IPS-NIHi7 (cell line): ENCODE measurements at regions not wholly inside any gene's neighbourhood (a gene's known extent, or its start where the extent isn't known, plus 50 kb on each side); places are given as distances from the start of the nearest gene placed in this dataset.
A peak's percentile ranks its signal among the peaks of the same experiment; 100 is the strongest.

Source experiments
- DNase-seq: peaks from one replicate; pipeline ENCODE4 v3.0.0; 2012; ENCODE audit warnings: mixed read lengths; ENCODE audit errors: extremely low spot score

DNA sequence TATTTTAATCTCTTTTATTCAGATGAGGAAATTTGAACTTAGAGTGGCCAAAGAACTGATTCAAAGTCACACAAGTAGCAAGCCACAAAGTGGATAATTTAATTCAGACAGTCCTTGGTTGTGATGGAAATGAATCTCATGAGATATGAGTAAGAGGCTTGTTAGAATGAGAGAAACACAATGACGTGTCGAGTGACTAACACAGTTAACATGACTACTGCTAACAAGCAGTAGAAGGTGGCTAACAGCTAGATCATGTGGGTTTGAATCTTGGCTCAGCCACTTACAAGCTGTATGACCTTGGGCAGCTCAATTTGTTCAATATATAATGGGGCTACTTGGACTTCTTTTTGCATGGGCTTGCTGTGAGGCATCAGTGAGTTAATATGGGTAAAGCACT, 104.5 kb upstream of the LMO4 start:
- DNase-seq: no peak

DNA sequence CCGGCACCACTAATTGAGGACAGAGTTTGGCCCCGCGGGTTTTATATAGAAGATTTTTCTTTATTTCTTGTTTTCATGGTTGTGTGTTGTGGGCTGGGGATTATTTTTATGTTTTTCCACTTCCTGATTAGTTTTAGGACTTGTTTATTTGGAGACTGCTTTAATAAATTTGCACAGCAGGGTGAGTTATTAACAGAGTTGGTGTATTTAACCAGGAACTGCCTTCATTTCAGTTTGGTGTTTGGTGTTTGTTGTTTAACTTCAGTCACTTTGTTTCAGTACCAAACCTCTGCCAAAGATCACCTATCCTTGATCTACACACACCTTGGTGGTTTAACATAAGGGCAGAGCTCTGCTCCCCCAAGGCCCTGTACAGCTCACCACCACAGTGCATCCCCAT, 103.5 kb upstream of the LMO4 start:
- DNase-seq: no peak

DNA sequence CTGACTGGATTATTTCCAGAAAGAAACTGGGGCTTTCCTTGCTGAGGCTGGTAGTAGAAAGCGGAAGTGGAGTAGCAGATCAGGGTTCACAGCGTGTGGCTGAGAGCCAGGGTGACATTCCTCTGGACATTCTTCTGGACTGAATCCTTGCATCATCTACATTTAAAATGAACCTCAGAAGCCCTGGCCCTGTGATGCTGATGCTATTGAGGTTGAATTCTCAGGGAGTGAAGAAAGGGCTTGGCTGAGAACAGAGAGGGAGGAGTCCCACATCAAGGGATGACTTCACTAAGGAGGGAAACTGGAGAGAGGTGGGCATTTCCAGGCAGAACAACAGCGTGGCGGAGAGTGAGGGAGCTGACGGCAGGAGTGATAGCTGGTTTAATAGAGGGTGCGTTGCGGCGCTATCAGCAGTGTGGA, 102.3 kb upstream of the LMO4 start:
- peak; percentile 48 for DNase-seq

DNA sequence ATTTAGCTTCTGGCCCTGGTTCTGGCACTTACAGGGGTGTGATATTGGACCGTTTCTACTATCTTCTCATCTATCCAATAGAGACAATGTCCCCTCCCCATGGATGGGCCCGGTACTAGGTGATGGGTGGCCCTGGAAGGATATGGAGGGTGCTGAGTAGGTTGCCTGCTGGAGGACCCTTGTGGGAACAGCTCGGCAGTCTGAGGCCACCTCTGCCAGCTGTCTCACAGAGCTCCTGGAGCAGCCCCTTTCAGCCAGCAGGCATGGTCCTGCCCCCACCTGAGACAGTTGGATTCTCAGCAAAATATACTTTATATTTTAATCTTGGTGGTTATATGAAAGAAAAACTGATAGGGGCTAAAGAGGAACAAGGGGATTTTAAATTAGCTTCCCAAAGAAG, 101.0 kb upstream of the LMO4 start:
- DNase-seq: no peak

DNA sequence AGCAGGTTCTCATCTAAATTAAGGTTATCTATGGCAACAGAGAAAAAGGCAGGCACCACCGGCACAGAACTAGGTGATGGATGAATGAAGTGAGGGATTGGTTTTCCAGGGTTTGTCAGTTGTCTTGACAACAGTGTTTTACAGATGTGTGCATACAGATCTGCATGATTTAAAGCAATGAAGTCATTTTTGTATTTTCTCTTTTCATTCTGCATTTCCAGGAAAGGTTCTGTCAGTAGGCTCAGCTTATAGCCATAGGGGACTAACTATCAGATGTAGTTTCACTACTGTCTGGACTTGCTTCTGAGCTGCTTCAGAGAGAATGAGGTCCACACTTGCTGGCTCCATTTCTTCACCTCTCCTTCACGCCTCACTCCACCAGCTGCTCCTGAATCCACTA, 98.2 kb upstream of the LMO4 start:
- DNase-seq: no peak

DNA sequence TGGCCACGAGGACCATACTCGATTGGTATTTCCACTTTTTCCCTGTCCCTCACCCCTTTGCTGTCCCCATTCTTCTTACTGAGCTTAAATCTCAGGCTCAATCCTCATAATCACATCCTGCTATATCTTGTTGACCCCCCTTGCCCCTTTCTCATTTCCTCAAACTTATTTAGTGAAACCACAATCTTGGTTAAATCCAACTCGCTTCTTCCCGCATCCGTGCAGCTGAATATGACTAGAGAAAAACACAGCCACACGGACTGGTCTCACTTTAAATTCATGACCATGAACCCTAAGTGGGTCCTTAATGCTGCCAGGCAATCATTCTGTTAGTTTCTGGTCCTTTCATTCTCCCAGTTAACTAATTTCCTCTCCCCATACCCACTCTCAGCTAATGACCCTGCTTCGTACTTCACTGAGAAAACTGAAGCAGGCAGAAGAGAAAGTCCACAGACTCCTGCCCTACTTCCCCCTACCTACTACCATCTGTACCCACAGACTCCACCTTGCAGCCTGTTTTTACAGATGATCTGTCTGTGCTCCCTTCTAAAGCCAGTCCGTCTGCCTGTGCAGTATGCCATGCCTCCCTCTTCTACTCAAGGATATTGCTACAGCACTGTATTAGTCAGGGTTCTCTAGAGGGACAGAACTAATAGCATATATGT, 96.8 kb upstream of the LMO4 start:
- DNase-seq: no peak

DNA sequence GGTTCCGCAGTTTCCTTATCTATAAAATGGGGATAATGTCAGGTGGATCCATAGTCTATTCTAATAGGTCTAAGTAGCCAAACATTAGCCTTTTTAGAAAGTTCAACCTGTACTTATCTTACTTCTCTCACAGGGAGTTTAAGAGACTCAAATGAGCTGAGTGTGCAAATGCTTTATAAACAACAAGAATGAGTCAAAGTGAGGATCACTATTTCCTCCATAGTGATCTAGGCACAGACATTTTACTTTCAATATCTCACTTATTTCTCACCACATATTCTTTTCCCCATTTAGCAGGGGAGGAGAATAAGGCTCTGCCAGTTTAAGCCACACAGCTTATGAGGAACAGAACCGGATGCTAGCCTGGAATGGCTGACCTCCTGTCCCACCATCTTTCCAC, 92.1 kb upstream of the LMO4 start:
- DNase-seq: no peak

DNA sequence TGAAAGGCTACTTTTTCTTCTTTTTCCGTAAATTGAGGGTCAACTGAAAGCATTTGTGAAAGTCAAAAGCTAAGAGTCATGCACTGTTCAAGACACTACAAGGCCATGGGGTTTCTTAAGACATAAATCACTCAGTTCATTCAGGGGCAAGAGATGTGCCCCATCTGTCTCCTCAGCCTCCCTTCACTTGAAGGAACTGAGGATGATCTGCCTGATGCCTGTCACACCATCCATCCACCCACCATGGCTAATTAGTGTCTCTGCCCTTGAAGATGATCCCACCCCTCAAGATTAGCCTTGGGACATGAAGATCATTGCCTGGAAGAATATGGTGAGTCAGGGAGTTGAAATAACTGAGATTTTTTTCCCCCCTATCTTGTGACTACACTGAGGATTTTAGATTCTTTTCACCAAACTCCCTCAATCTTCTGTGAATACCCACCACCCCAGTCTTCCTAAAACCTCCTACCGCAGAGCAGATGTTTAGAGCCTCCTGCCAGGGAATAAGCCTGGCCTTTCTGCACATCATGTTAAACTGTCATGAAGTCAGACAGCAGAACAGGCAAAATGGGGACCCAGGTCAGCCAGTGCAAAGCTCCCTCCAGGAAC, 88.6 kb upstream of the LMO4 start:
- no peak for DNase-seq

DNA sequence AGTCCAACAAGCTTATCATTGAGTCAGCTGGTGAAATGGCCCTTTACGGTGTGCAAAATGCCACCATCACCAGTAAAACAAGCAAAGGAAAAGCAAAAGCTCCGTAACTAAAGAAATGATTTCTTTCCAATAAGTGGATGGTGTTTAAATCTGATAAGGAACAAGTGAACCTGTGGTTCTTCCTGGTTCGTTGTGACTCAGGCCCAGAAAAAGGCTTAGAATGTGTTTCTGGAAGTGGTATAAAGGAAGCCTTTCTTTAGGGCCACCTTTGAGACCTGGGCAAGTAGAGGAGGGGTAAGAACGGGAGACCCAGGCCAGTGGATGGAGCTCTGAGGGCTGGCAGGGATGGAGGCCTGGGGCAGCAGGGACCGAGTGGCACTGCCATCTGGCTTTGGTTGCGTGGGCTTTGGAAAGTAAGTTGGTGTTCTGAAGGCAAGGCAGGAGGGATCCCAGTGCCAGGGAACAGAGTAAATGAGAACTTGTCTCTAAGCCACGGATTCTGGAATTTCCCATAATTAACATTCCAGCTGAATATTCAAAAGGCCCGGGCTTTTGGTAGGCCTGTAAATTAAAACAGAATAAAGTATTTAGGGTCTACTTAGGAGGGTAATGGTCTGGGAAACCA, 87.9 kb upstream of the LMO4 start:
- DNase-seq: no peak

DNA sequence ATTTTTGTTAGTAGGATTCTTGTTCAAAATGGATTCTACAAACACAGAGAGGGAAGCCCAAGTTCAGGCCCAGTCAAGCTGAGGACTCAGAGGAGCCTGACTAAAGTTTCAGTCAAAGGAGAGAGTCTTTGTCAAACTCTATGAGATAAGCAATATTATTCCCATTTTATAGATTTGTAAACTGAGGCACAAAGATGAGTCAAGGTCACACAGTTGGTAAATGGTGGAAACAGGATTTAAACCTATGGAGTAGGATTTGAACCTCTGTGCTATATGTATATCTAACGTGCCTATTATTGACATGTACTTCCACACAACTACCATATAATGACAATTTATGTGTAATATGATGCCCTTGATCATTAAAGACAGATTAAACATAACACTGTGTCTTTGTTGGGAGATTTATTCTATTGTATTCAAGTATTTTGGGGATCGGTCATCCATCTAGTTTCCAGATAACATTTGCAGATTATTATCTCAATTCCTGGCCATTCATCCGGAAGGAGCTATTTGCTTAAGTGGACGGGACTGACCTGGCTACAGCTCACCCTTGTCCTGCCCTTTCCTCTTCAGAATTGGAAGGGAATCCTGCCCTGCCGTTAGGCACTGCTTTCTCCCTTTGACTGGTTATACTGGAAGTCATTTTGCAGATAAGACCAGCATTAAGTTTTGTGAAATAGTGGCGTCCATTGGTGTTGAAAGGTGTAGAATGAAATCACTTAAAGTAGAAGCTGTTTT, 86.1 kb upstream of the LMO4 start:
- DNase-seq: no peak

DNA sequence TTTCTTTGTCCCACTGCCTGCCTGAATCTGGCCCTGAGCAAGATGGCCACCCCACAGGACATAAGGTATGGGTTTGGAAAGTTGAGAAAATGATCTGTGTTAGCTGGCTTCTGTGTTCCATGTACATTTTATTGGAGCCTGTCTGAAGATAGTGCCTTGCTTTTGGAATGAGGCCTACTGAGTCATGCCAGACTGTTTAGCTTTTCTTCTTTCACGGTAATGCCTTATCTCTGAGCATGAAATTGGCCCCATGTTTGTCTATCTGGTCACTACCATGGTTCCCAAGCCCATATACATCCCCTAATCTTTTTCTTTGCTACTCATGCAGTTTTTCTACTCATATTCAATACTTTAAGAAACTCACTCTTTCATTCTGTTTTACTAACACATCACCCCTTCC, 85.1 kb upstream of the LMO4 start:
- DNase-seq: no peak

DNA sequence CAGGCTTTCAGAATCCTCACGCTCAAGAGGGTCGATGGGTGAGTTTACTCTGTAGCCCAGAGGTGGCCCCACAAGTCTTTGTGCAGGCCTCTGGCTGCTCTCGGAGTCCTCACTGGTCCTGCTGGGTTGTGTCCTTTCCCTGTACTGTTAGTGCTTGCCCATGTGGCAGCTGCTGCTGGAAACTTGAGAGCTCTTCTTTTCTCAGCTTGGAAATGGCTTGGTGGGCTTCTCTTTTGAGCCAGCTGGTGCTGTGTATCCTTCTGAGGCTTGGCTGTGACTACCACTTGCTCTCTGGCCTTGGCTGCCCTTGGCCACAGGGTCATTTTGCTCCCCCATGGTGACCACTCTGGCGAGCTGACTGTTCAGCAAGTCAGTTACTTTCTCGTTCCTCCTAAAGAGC, 82.2 kb upstream of the LMO4 start:
- DNase-seq: no peak

DNA sequence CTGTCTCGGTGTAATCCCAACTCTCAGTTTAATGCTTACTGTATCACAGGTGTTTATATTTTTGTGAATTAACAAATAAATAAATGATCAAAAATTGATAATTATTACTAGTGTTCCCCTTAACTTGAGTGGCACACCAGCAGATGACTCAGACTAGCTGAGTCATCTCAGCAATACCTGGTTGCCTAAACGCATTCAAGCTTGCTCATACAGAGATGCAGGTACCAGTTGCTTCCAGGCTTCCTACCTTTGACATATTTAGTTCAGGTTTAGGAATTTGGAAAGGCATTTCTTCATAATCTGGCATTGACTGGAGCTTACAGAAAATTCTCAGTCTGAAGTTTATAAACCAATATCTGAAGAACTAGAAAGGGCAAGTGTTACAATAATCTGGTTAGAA, 78.9 kb upstream of the LMO4 start:
- no peak for DNase-seq

DNA sequence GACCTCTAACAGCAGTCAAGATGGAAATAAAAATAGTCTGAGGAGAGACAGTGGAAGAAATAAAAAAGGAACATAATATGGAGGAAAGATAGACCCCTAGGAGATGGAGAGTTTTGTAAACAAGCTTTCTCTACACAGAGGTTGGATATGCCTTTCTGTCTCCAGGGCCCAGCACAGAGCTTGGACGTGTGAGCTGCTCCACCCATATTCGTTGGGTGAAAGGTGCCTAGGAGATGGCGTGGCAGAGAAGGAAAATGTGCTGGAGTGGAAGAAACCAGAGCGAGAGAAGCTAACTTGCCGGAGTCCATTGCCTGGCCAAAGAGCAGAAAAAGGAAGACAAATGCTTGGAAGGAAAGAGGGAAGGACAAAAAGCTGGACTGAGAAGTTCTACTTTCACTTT, 78.3 kb upstream of the LMO4 start:
- DNase-seq: no peak

DNA sequence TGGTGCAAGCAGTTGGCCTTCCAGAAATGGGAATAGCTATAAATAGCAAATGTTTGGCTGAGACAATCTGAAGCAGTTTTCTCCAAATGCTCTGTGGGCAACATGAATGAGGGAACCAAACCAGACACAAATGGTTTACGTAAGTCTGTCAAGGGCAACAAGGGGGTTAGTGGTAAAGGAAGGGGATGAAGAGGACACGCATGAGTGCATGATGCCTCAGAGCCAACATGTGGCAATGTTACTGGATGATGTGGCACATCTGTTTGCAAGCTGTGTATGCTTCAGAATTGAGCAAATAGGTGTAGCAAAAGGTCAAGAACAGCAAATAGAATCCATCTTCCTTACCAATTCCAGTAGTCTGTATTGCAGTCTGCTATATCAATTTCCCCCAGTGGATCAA, 76.3 kb upstream of the LMO4 start:
- DNase-seq: no peak

DNA sequence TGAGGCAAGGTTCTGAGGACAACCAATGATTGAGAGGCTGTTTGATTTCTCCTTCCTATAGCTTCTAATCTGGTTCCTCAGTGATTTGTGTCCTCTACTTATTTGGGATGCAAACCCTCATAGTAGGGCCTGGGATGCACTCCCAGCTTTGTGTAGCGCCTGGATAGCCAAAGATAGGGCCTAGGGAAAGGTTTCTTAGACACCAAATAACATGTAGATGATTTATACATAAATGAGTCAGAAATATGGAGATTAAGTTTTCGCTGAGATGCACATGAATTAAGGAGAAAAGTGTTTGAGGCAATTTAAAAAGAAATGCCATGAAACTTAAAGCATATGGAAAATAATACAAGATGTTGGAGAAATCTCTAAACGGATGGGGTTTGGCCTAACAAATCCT, 66.0 kb upstream of the LMO4 start:
- DNase-seq: no peak

DNA sequence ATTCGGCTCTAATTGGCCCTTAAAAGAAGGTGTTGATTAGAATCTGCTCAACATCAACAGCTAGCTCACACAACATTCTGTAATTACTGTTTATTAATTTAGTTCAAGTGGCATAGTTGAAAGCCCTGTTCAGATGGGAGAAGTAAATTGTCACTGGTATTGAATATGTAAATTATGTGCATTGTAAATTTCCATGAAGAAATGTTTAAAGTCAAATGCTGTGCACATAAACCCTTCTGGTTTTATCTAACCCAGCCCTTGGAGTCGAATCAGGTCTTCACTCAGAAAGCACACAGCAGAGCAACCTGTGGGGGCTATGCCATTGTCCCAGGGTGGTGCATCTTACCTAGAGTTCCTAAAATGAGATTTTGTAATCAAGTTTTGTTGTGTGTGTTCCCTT, 65.4 kb upstream of the LMO4 start:
- no peak for DNase-seq

DNA sequence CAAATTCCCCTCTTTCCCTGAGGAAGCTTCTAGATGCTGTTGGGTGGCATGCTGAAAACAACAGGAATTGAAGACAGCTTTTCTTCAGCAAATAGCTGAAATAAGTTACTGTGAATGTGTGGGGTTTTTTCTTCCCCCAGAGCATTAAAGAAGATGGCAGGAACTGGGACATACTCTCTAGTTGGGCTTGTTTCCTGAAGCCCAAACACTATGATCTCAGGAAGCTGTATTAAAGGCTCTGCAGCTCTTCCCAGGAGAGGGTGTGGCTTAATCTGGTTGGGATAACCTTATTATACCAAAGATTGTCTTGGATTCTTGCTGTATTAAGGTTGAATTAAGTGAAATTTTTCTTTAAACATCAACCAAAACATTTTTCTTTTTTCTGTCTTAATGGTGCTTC, 64.9 kb upstream of the LMO4 start:
- no peak for DNase-seq

DNA sequence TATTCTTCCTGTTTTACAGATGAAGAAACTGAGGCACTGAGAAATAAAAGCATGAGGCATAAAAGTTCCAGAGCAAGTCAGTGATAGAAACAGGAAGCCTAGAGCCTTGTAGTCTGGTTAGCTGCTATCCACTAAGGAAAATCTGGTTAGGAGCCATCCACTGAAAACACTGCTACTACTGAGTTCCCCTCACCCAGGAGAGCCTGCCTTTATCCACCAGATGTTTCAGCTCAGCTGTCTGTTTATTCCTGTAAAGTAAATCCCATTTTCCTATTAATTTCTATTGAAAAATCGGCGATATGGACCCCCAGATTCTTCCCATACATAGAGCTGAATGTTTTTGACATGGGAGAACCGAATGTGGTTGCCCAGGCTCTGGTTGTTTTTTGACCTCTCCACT, 63.7 kb upstream of the LMO4 start:
- DNase-seq: no peak

DNA sequence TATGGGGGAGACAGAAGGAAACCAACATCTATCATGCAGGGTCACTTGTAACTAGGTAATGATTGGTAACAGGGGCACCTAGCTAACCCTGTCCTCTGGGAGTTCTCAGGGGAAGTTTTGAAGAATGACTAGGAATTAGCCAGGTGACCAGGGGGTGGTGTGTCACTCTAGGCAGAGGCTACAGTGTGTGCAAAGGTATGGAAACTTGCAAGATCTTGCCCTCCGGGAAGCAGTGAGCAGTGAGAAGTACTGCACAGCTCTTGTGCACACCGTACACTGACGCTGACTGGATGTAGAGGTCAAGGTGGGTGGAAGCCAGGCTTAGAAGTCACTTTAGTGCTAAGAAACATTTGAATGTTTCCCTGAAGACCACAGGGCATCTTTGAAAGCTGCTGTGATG, 62.9 kb upstream of the LMO4 start:
- no peak for DNase-seq

DNA sequence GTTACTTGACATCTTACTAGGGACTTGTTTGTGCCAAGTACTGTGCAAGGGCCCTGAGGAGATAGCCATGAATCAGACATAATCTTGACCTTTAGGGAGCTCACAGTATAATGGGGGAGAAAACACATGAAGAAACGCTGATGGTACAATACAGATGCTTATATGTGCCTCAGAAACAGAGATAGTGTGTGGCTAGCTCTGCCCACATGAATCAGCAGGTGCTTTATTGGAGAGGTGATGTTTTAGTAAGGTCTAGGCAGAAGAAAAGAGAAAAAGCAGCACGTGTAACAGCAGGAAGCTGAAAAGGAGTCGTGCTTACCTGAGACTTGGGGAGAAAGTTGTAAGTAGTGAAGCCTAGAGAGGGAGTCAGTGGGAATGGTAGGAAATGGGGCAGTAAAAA, 60.6 kb upstream of the LMO4 start:
- no peak for DNase-seq

DNA sequence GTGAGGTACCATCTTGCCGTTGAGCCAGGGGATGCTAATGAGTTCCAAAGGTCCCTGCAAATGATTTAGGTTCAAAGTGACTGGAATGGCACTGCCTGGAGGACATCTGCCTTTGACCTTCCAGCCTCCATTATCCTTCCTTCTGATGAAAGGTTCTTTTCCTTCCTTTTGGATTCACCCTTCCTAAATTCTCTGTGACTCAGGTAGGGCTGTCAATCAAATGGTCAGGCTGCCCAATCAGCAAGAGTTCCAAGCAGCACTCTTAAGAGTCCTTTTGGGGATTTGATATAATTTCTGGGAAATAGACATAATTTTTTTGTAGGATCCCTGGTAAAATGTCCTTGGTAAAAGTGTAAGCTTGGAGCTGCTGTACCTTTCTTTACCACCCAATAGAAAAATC, 58.8 kb upstream of the LMO4 start:
- DNase-seq: no peak

DNA sequence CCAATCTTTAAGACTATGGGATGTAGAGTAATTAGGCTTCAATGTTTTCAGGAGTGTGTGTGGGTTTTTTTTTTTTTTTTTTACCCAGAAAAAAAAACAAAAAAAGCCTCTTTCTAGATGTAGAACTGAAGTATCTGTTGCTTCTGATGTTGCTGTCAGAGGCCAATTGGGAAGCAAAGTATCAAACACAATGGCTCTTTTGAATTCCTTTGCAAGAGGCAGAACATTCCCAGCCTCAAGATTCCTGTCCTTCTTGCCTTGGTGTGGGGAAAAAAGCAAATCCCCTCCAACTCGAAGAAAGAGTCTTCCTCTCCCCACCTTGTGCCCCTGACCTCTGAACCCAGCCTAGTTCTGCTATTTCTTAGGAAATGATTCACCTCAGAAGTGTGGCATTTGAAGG, 55.4 kb upstream of the LMO4 start:
- DNase-seq: no peak
